Activated CD4-positive, alpha-beta T cell treated with anti-CD3 and anti-CD28 coated beads, Interleukin-2, amount 10 ng/mL, durations not matched to agents 24 days and 14 days (primary cell): ENCODE measurements at regions not wholly inside any gene's neighbourhood (a gene's known extent, or its start where the extent isn't known, plus 50 kb on each side); places are given as distances from the start of the nearest gene placed in this dataset.

Experiments used
- DNase-seq: peaks from one replicate; pipeline ENCODE4 v3.0.0; 2022
- H3K27ac Mint-ChIP-seq: one replicate; pipeline ENCODE4 v1.8.0; 2022; ENCODE audit warnings: mild to moderate bottlenecking, mixed read lengths
- H3K27me3 Mint-ChIP-seq: one replicate; pipeline ENCODE4 v1.8.0; 2022; ENCODE audit warnings: mixed read lengths
- H3K36me3 Mint-ChIP-seq: one replicate; pipeline ENCODE4 v1.8.0; 2022; ENCODE audit warnings: low read depth, mild to moderate bottlenecking, mixed read lengths
- H3K4me1 Mint-ChIP-seq: one replicate; pipeline ENCODE4 v1.8.0; 2021; ENCODE audit warnings: mixed read lengths
- H3K4me3 Mint-ChIP-seq: one replicate; pipeline ENCODE4 v1.8.0; 2022; ENCODE audit warnings: mild to moderate bottlenecking, moderate library complexity, mixed read lengths
- H3K9me3 Mint-ChIP-seq: one replicate; pipeline ENCODE4 v1.8.0; 2021; ENCODE audit warnings: mixed read lengths
- intact Hi-C: fragments of 100-400 bp; cut with micrococcal nuclease; formaldehyde crosslinking; loops from one replicate; pipeline ENCODE4 v1.15.1; 2023

DNA sequence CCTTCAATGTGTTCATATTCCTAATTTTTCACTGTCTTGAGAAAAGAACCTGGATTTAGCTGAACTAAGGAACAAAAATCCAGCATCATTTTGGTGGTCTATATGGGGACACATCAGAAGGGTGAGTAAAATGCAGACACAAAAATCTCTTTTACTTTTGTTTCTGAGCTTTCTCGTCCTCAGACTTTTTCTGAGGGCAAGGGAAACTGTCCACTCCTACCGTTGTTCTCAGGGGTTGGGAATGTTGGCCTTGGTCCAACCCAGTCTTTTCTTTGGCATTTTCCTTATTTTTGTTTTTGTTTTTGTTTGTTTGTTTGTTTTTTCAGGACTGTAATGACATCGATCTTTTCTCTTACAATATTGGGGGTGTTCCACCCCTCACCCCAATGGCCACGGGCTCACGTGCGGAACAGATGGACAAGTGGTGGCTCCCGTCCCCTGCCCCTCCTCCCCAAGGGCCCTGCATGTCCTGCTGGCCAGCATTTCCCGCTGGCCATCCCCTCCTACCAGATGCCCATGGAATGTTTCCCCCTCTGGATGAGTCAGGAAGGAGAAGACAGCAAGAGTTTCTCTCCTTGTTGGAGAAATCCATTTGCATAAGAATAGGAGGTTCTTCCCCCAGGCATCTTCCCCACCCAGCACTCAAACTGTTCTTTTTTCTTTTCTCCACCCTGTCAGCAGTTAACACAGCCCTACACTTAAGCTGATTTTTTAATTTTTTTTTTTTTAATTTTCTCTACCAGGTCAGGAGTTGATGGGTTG is 305.4 kb upstream of the NDST4 start:
- Mint-ChIP-seq H3K4me3 (no peak overlapping the region), H3K27ac (no peak overlapping the region), H3K4me1 (no peaks in the 10 kb centered on the region), H3K36me3 (no peaks in the 10 kb centered on the region), H3K27me3 (no peaks in the 10 kb centered on the region), H3K9me3 (no peaks in the 10 kb centered on the region)
- intact Hi-C loops = no loop called here
- no peak for DNase-seq

DNA sequence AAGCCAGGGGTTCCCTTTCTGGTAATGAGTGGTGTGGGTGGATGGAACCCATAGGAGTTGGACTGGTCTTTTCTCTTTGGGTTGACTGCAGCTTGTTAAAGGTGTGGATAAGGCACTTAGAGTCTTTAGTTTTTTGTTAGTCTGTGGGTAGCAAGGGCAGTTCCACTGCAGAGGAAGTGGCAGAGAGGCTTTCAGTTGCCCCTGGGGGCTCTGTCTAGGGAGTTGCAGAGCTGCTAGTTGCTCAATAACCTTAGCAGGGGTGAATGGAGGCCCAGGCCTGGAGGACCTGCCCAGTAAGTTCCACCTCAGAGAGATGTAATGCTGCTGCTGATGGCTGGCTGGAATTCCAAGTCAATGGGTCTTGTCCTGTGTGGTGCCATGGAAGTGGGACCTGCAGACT is 282.6 kb upstream of the NDST4 start:
- no peaks in the 10 kb centered on the region for H3K9me3 Mint-ChIP-seq
- no peaks in the 10 kb centered on the region for H3K27me3 Mint-ChIP-seq
- H3K27ac Mint-ChIP-seq = no peak overlapping the region
- intact Hi-C loops = no loop called here
- H3K36me3 Mint-ChIP-seq = no peaks in the 10 kb centered on the region
- no peak overlapping the region for H3K4me3 Mint-ChIP-seq
- no peaks in the 10 kb centered on the region for H3K4me1 Mint-ChIP-seq
- no peak for DNase-seq

GRCh38 chr4:115376866-115377265 is 263.4 kb upstream of the NDST4 start:
- DNase-seq = no peak
- H3K4me3 Mint-ChIP-seq = no peak overlapping the region
- intact Hi-C loops = no loop called here
- H3K36me3 Mint-ChIP-seq = no peaks in the 10 kb centered on the region
- H3K4me1 Mint-ChIP-seq = no peaks in the 10 kb centered on the region
- H3K27me3 Mint-ChIP-seq = no peaks in the 10 kb centered on the region
- no peaks in the 10 kb centered on the region for H3K9me3 Mint-ChIP-seq
- no peak overlapping the region for H3K27ac Mint-ChIP-seq

DNA sequence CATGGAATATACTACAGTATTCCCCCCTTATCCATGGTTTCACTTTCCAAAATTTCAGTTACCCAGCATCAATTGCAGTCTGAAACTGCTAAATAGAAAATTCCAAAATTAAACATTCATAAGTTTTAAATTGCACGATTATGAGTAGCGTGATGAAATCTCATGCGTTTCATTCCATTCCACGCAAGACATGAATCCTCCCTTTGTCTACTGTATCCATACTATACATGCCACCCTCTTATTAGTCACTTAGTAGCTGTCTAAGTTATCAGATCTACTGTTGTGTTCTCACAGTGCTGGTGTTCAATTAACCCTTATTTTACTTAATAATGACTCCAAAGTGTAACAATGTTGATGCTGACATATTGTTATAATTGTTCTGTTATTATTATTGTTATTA is 261.2 kb upstream of the NDST4 start:
- DNase-seq = no peak
- no peak overlapping the region for H3K4me3 Mint-ChIP-seq
- H3K27ac Mint-ChIP-seq = no peak overlapping the region
- H3K27me3 Mint-ChIP-seq = no peaks in the 10 kb centered on the region
- H3K36me3 Mint-ChIP-seq = no peaks in the 10 kb centered on the region
- H3K4me1 Mint-ChIP-seq = no peaks in the 10 kb centered on the region
- intact Hi-C loops = no loop called here
- H3K9me3 Mint-ChIP-seq = no peaks in the 10 kb centered on the region

DNA sequence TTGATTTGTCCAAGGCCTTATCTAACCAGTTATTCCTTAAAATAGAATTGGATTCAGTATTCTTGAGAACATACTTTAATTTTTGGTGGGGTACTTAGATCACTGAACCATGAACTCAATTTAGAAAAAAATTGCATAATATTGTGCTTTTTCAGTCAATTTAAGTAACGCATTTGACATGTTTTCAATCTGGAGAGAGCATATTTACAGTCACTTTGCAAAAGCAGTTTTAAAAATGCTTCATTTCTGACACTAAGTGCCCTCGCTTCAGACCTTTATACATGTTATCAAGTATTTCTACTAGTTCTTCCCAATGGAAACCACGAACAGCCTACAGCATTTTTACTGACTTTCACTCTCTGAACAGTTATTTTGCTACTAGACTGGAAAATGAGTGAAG is 257.1 kb upstream of the NDST4 start:
- Mint-ChIP-seq H3K4me3 (no peak overlapping the region), H3K36me3 (no peaks in the 10 kb centered on the region)

DNA sequence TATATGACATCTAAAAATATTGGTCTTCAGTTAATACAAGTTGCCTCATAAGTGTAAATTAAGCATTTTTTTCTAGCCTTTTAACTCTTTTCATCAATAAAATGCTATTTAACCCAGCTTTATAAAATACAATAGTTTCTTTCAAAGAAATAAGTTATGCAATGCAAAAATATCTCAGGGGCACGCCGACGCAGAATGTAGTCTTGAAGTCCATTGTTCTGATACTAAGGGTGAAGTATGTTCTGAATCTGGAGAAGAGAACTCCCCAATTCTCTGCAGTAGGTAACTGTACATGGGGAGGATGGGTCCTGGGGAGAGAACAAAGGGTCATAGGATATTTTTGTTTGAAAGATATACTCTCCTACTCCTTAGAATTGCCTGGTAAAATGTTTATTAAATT is 256.6 kb upstream of the NDST4 start:
- Mint-ChIP-seq H3K36me3 (no peaks in the 10 kb centered on the region), H3K9me3 (no peaks in the 10 kb centered on the region), H3K4me3 (no peak overlapping the region), H3K4me1 (no peaks in the 10 kb centered on the region), H3K27ac (no peak overlapping the region), H3K27me3 (no peaks in the 10 kb centered on the region)
- intact Hi-C loops = no loop called here
- no peak for DNase-seq

More for the DNA sequence above, 257.1 kb upstream of the NDST4 start:
- Mint-ChIP-seq H3K27ac (no peak overlapping the region), H3K4me1 (no peaks in the 10 kb centered on the region), H3K9me3 (no peaks in the 10 kb centered on the region), H3K27me3 (no peaks in the 10 kb centered on the region)
- intact Hi-C loops = no loop called here
- no peak for DNase-seq

- Mint-ChIP-seq H3K4me1 (no peaks in the 10 kb centered on the region), H3K27me3 (no peaks in the 10 kb centered on the region), H3K36me3 (no peaks in the 10 kb centered on the region), H3K27ac (no peak overlapping the region), H3K4me3 (no peak overlapping the region), H3K9me3 (no peaks in the 10 kb centered on the region)
- intact Hi-C loops = no loop called here
- DNase-seq = no peak
Observed at GRCh38 chr4:115366390-115366789, 253.0 kb upstream of the NDST4 start.

- Mint-ChIP-seq H3K36me3 (no peaks in the 10 kb centered on the region), H3K27me3 (no peaks in the 10 kb centered on the region), H3K9me3 (no peaks in the 10 kb centered on the region), H3K4me1 (no peaks in the 10 kb centered on the region), H3K4me3 (no peak overlapping the region), H3K27ac (no peak overlapping the region)
- no peak for DNase-seq
- intact Hi-C loops = no loop called here
Observed at GRCh38 chr4:115365185-115365584, 251.8 kb upstream of the NDST4 start.

- no peak overlapping the region for H3K27ac Mint-ChIP-seq
Observed at GRCh38 chr4:115361781-115362180, 248.4 kb upstream of the NDST4 start.

DNA sequence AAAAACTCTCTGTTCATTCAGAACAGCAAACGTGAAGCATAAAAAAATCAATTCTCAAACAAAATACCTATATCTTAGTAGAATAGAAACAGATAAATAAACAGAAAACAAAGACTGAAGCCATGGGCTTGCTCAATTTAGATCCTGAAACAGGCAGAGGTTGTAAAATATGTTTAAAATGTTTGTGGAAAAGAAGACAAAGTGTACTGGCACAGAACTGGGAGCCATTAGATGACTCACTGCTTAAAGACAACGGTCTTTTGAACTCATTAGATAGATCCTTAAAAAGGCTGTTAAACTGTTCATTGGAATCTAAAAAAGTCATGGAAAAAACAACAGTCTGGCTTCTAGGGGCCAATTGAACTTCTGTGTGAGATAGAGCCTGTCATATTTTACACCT is 247.0 kb upstream of the NDST4 start:
- no peak for DNase-seq
- H3K9me3 Mint-ChIP-seq = no peaks in the 10 kb centered on the region
- H3K4me1 Mint-ChIP-seq = no peaks in the 10 kb centered on the region
- no peak overlapping the region for H3K27ac Mint-ChIP-seq
- intact Hi-C loops = no loop called here
- H3K4me3 Mint-ChIP-seq = no peak overlapping the region
- no peaks in the 10 kb centered on the region for H3K36me3 Mint-ChIP-seq
- H3K27me3 Mint-ChIP-seq = no peaks in the 10 kb centered on the region

More at GRCh38 chr4:115361781-115362180, 248.4 kb upstream of the NDST4 start:
- Mint-ChIP-seq H3K36me3 (no peaks in the 10 kb centered on the region), H3K9me3 (no peaks in the 10 kb centered on the region), H3K27me3 (no peaks in the 10 kb centered on the region), H3K4me1 (no peaks in the 10 kb centered on the region), H3K4me3 (no peak overlapping the region)
- no peak for DNase-seq
- intact Hi-C loops = no loop called here

DNA sequence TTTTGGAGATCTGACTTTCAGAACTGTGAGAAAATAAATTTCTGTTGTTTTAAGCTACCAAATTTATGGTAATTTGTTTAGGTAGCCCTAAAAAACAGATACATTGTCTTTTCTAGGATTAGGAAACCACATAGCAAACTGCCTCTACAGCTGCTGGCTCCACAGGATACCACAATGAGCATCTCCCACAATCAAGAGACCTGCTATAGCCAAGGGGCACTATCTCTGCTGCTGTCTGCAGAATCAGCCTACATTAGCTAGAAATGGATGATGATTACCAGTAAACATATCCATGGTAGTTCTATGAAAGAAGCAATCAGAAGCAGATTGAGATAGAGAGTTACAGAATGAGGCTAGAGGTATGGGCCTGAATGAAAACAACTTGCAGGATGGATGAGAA is 244.4 kb upstream of the NDST4 start:
- H3K4me1 Mint-ChIP-seq = no peaks in the 10 kb centered on the region
- H3K36me3 Mint-ChIP-seq = no peaks in the 10 kb centered on the region
- DNase-seq = no peak
- no peaks in the 10 kb centered on the region for H3K9me3 Mint-ChIP-seq
- no peak overlapping the region for H3K4me3 Mint-ChIP-seq
- no peaks in the 10 kb centered on the region for H3K27me3 Mint-ChIP-seq
- intact Hi-C loops = no loop called here
- H3K27ac Mint-ChIP-seq = no peak overlapping the region

DNA sequence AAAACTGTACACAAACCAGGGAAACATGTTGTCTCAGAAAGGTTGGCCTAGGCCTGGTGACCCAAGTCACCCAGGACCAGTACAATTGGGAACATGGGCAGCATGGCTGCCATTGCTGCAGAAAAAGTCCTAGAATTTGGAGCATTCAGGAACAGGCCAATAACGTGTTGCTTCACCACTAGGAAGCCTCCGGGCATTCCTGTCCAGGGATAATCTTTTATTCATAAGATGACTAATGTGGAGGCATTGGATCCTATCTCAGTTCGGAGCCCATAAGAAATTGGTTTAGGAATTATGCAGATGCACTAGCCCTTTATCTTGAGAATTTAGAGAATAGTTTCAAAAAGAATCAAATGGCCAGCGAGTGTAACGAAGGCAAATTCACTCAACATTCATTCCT is 242.8 kb upstream of the NDST4 start:
- intact Hi-C loops = no loop called here
- DNase-seq = no peak
- Mint-ChIP-seq H3K9me3 (no peaks in the 10 kb centered on the region), H3K4me3 (no peak overlapping the region), H3K4me1 (no peaks in the 10 kb centered on the region), H3K36me3 (no peaks in the 10 kb centered on the region), H3K27ac (no peak overlapping the region), H3K27me3 (no peaks in the 10 kb centered on the region)

DNA sequence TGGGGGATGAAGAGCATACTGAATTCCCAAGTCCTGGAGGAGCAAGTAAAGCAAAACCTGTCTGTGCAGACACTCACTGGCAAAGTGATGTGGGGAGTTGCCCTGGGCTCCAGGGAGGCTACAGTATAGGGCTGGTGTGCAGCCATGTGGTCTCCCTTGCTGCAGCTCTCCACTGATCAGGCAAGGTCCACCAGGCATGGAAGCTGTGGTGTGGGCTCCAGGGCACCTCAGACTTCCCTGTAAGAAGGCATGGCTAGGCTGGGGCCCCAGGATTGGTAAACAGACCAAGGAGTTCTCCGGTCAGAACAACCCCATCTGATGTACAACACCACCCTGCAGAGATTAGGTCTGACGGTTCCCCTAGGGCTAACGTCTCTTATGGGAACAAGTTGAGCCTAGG is 241.9 kb upstream of the NDST4 start:
- no peaks in the 10 kb centered on the region for H3K9me3 Mint-ChIP-seq
- no peak overlapping the region for H3K4me3 Mint-ChIP-seq
- H3K4me1 Mint-ChIP-seq = no peaks in the 10 kb centered on the region
- intact Hi-C loops = no loop called here
- no peak for DNase-seq
- no peaks in the 10 kb centered on the region for H3K36me3 Mint-ChIP-seq
- H3K27me3 Mint-ChIP-seq = no peaks in the 10 kb centered on the region
- H3K27ac Mint-ChIP-seq = no peak overlapping the region

DNA sequence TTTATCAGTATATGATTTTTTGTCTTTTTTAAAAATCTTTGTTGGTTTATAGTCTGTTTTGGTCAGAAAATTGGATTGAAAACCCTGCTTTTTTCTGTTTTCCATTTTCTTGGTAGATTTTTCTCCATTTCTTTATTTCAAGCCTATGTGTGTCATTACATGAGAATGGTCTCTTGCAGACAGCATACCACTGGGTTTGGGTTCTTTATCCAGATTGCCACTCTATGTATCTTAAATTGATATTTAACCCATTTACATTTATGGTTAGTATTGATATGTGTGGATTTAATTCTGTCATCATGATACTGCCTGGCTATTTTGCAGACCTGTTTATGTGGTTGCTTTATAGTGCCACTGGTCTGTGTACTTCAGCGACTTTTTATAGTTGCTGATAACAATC is 239.9 kb upstream of the NDST4 start:
- H3K27ac Mint-ChIP-seq = no peak overlapping the region
- H3K4me3 Mint-ChIP-seq = no peak overlapping the region
- H3K27me3 Mint-ChIP-seq = no peaks in the 10 kb centered on the region
- intact Hi-C loops = no loop called here
- H3K4me1 Mint-ChIP-seq = no peaks in the 10 kb centered on the region
- no peaks in the 10 kb centered on the region for H3K9me3 Mint-ChIP-seq
- DNase-seq = no peak
- no peaks in the 10 kb centered on the region for H3K36me3 Mint-ChIP-seq

DNA sequence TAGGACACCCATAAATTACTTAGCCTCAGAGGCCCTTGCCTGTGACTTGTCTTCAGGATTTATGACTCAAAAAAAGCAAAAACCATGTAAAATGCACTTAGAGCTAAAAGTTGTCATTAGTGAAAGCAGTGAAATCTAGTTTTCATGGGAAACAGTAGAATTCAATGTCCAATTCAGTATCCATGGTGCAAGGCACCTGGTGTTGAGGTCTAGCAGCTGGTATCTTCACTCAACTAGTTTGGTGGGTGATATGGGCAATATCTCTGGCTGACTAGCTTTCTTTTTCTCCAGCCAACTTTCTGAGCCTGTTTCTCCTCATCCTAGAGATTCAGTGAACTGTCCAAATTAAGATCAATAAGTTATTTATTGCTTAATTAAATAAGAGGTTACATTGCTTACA is 229.8 kb upstream of the NDST4 start:
- Mint-ChIP-seq H3K4me3 (no peak overlapping the region), H3K9me3 (no peaks in the 10 kb centered on the region), H3K4me1 (no peaks in the 10 kb centered on the region), H3K27ac (no peak overlapping the region), H3K36me3 (no peaks in the 10 kb centered on the region), H3K27me3 (no peaks in the 10 kb centered on the region)
- intact Hi-C loops = no loop called here
- no peak for DNase-seq
